ENCODE measurements at regions not wholly inside any gene's neighbourhood (a gene's known extent, or its start where the extent isn't known, plus 50 kb on each side); places are given as distances from the start of the nearest gene placed in this dataset.

- no TSS peak for BruUV-seq (replicated peaks)
- CTCF ChIA-PET (ENCODE audit: low intra/inter-chr PET ratio), result no interaction called here
Measured at GRCh38 chr7:85916016-85916415, 727.7 kb upstream of the GRM3 start.

More at GRCh38 chr7:85916016-85916415, 727.7 kb upstream of the GRM3 start:
- DNase-seq (ENCODE audit: extremely low read depth in 1 of 4, low spot score in 3 of 4) (no peak), FAIRE-seq (no peak), ATAC-seq (no peak)
- intact Hi-C loops (cut with micrococcal nuclease), result no loop called here
- Histone ChIP-seq H3K27me3 (ENCODE audit: control insufficient read depth in 2 of 2, insufficient read depth in 2 of 2, low read length in 2 of 2) (no peaks in the 10 kb centered on the region), H3K9me1 (ENCODE audit: control insufficient read depth, insufficient read depth, low read length) (no peaks in the 10 kb centered on the region), H3K9ac (ENCODE audit: insufficient read depth in 1 of 2, low read depth in 2 of 2, low read length in 2 of 2) (no peak overlapping the region), H3K4me1 (replicated peaks in 1 of 2; ENCODE audit: control insufficient read depth in 2 of 2, insufficient read depth in 2 of 2, low read length in 2 of 2) (no peaks in the 10 kb centered on the region), H4K20me1 (replicated peaks; ENCODE audit: control insufficient read depth, insufficient read depth, low read length) (no peaks in the 10 kb centered on the region), H3K79me2 (ENCODE audit: control insufficient read depth, insufficient read depth, low read length) (no peaks in the 10 kb centered on the region), H3K4me3 (no peak overlapping the region), H2AFZ (ENCODE audit: low read depth, low read length) (no peak overlapping the region), H3K27ac (ENCODE audit: extremely low read depth, low read depth, low read length) (no peak overlapping the region), H3K9me3 (replicated peaks; ENCODE audit: control insufficient read depth, insufficient read depth, low read depth, low read length) (no peaks in the 10 kb centered on the region; the same call in 1 of the 2 replicates), H3K4me2 (ENCODE audit: insufficient read depth, low read length) (no peak overlapping the region), H3K36me3 (ENCODE audit: control insufficient read depth, insufficient read depth, low read length) (no peaks in the 10 kb centered on the region)
- POLR2A ChIA-PET, result no interaction called here
- in situ Hi-C loops (cut with MboI), result no loop called here
- TF ChIP-seq ZFP1 (CRISPR knock-in tag; IDR thresholded peaks at IDR 0.05) (no peak), STAT6 (CRISPR knock-in tag; IDR thresholded peaks at IDR 0.05) (no peak), RBFOX2 (IDR thresholded peaks at IDR 0.05; ENCODE audit: low read depth, low read length) (no peak), ESRRB (CRISPR knock-in tag; IDR thresholded peaks at IDR 0.05; ENCODE audit: borderline replicate concordance) (no peak), ZFX (CRISPR knock-in tag; IDR thresholded peaks at IDR 0.05) (no peak), TARDBP (IDR thresholded peaks at IDR 0.05) (no peak), USF1 (CRISPR knock-in tag; IDR thresholded peaks at IDR 0.05) (no peak), ELF1 (tag; IDR thresholded peaks at IDR 0.05) (no peak), ARID1B (IDR thresholded peaks at IDR 0.05) (no peak), USF2 (CRISPR knock-in tag; IDR thresholded peaks at IDR 0.05) (no peak), ZNF280A (IDR thresholded peaks at IDR 0.05; ENCODE audit: low read depth, partially characterized antibody) (no peak), NR1H2 (CRISPR knock-in tag; IDR thresholded peaks at IDR 0.05) (no peak), GABPA (tag; conservative IDR thresholded peaks at IDR 0.05; ENCODE audit: low read depth) (no peak)

All from K562 (cell line).